ENCODE measurements at regions not wholly inside any gene's neighbourhood (a gene's known extent, or its start where the extent isn't known, plus 50 kb on each side); places are given as distances from the start of the nearest gene placed in this dataset.

GRCh38 chr4:177605252-177605651 lies 163.0 kb upstream of the AGA start:
- Mint-ChIP-seq H3K27me3 (no peaks in the 10 kb centered on the region), H3K9me3 (peaks cover 0 to 2% (median 2%) of the 10 kb centered on the region in 3 donors), H3K4me1 (no peaks in the 10 kb centered on the region), H3K27ac (no peak overlapping the region), H3K4me3 (no peak overlapping the region), H3K36me3 (no peaks in the 10 kb centered on the region)

DNA sequence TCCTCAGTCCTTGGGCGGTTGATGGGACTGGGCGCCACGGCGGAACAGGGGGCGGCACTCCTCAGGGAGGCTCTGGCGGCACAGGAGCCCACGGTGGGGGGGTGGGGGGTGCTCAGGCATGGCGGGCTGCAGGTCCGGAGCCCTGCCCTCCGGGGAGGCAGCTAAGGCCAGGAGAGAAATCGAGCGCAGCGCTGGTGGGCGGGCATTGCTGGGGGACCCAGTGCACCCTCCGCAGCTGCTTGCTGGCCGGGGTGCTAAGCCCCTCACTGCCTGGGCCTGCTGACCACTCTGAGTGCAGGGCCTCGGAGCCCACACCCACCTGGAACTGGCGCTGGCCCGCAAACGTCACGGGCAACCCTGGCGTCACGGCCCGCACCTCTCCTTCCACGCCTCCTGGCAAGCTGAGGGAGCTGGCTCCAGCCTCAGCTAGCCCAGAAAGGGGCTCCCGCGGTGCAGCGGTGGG lies 164.9 kb upstream of the AGA start:
- H3K9me3 Mint-ChIP-seq, result peaks cover 0 to 2% (median 2%) of the 10 kb centered on the region in 3 donors
- H3K4me3 Mint-ChIP-seq, result no peak overlapping the region
- H3K4me1 Mint-ChIP-seq, result no peaks in the 10 kb centered on the region
- H3K27ac Mint-ChIP-seq, result no peak overlapping the region
- H3K27me3 Mint-ChIP-seq, result no peaks in the 10 kb centered on the region
- H3K36me3 Mint-ChIP-seq, result no peaks in the 10 kb centered on the region

- Mint-ChIP-seq H3K27ac (no peak overlapping the region), H3K4me1 (no peaks in the 10 kb centered on the region), H3K36me3 (peaks cover 1% of the 10 kb centered on the region), H3K4me3 (no peak overlapping the region), H3K27me3 (no peaks in the 10 kb centered on the region), H3K9me3 (no peaks in the 10 kb centered on the region)
These were observed 169.9 kb upstream of the AGA start for GRCh38 chr4:177611974-177612664.

DNA sequence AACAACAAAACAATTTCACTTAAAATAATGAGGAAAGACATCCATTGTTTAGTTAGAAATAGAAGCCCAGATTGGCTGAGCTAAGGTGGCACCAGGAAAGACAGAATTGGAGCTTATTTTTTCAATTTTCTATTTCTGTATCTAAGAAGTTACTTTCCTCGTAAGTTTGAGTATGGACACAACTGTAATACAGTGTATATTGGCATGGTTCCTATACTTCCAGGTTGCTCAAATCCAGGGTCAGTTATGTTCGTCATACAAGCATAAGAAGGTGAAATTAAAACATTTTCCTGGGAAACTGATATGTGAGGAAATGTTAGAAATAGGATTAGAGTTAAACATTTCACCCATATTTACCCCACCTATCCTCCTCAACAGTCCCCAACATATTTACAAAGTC lies 170.4 kb upstream of the AGA start:
- Mint-ChIP-seq H3K9me3 (no peaks in the 10 kb centered on the region), H3K36me3 (peaks cover 1% of the 10 kb centered on the region), H3K4me1 (no peaks in the 10 kb centered on the region), H3K4me3 (no peak overlapping the region), H3K27ac (no peak overlapping the region), H3K27me3 (no peaks in the 10 kb centered on the region)

- peaks cover 0 to 3% (median 2%) of the 10 kb centered on the region in 3 donors for H3K9me3 Mint-ChIP-seq
These were observed 190.2 kb upstream of the AGA start for GRCh38 chr4:177632481-177632880.

DNA sequence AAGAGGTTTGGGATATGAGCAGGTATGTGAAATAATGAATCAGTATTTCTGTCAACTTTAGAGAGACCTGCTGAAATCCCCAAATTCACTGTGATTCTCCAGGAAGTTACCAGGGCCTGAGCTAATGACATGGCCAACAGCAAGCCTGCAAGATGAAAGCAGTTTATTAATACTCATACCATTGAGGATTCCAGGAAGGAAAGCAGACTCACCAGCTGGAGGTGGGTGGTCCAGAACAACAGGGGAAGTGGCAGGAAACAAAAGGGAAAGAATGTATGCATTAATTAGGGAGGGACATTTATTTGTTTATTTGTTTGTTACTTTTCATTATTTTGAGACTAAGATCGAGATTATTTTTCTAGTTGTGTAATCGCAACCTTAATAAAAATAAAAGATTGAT lies 196.6 kb upstream of the AGA start:
- Mint-ChIP-seq H3K27ac (no peak overlapping the region), H3K4me3 (no peak overlapping the region), H3K9me3 (peaks cover 0 to 2% (median 2%) of the 10 kb centered on the region in 3 donors), H3K27me3 (no peaks in the 10 kb centered on the region), H3K4me1 (no peaks in the 10 kb centered on the region), H3K36me3 (peaks cover 1% of the 10 kb centered on the region)

More at GRCh38 chr4:177632481-177632880, 190.2 kb upstream of the AGA start:
- no peak overlapping the region for H3K4me3 Mint-ChIP-seq
- no peak overlapping the region for H3K27ac Mint-ChIP-seq
- no peaks in the 10 kb centered on the region for H3K4me1 Mint-ChIP-seq
- no peaks in the 10 kb centered on the region for H3K27me3 Mint-ChIP-seq
- H3K36me3 Mint-ChIP-seq, result no peaks in the 10 kb centered on the region

DNA sequence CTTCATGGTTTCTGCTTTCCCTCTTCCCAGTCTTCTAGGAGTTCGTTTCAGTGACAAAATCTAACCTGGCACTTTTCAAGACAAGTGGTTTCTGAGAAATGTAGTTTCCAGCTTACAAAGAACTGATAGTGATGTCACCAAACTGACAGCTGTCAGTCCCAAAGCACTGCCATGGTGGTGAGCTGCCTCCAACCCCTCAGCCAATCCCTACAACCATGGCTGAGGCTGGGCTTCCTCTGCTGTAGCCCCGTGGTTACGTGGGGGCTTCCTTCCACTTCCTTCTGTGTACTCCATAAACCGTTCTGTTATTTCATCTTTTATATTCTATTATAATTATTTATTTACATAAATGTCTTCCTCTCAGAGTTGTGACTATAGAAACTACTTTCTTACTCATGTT lies 198.6 kb upstream of the AGA start:
- H3K27ac Mint-ChIP-seq, result no peak overlapping the region
- no peaks in the 10 kb centered on the region for H3K27me3 Mint-ChIP-seq
- no peak overlapping the region for H3K4me3 Mint-ChIP-seq
- H3K36me3 Mint-ChIP-seq, result peaks cover 1% of the 10 kb centered on the region
- peaks cover 0 to 2% (median 0%) of the 10 kb centered on the region in 3 donors for H3K9me3 Mint-ChIP-seq
- H3K4me1 Mint-ChIP-seq, result no peaks in the 10 kb centered on the region

GRCh38 chr4:177660223-177660622 lies 218.0 kb upstream of the AGA start:
- H3K4me3 Mint-ChIP-seq, result no peak overlapping the region
- H3K27ac Mint-ChIP-seq, result no peak overlapping the region
- H3K27me3 Mint-ChIP-seq, result no peaks in the 10 kb centered on the region
- H3K36me3 Mint-ChIP-seq, result peaks cover 5% of the 10 kb centered on the region
- H3K9me3 Mint-ChIP-seq, result peaks cover 4 to 39% (median 7%) of the 10 kb centered on the region in 3 donors
- no peaks in the 10 kb centered on the region for H3K4me1 Mint-ChIP-seq

GRCh38 chr4:177667687-177668086 lies 225.4 kb upstream of the AGA start:
- H3K9me3 Mint-ChIP-seq, result peaks cover 0 to 5% (median 4%) of the 10 kb centered on the region in 3 donors
- peak overlapping the region in 1 of 4 donors; percentile 23 for H3K4me3 Mint-ChIP-seq
- H3K36me3 Mint-ChIP-seq, result no peaks in the 10 kb centered on the region
- H3K4me1 Mint-ChIP-seq, result no peaks in the 10 kb centered on the region
- H3K27ac Mint-ChIP-seq, result no peak overlapping the region
- no peaks in the 10 kb centered on the region for H3K27me3 Mint-ChIP-seq

- no peaks in the 10 kb centered on the region for H3K27me3 Mint-ChIP-seq
- no peak overlapping the region for H3K4me3 Mint-ChIP-seq
- H3K9me3 Mint-ChIP-seq, result peaks cover 0 to 2% (median under 1%) of the 10 kb centered on the region in 3 donors
- no peak overlapping the region for H3K27ac Mint-ChIP-seq
- H3K36me3 Mint-ChIP-seq, result no peaks in the 10 kb centered on the region
- H3K4me1 Mint-ChIP-seq, result no peaks in the 10 kb centered on the region
These were observed 229.2 kb upstream of the AGA start for GRCh38 chr4:177671387-177671786.

DNA sequence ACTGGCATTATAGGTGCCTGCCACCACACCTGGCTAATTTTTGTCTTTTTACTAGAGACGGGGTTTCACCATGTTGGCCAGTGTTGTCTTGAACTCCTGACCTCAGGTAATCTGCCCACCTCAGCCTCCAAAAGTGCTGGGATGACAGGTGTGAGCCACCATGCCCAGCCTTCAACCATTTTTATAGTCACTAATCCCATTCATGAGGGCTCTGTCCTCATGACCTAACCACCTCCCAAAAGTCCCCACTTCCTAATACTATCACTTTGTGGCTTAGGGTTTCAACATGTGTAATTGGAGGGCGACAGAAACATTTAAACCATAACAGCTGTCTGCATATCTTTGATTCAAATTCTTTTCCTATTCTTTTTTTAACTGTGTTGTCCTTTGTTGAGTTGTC lies 229.6 kb upstream of the AGA start:
- Mint-ChIP-seq H3K27me3 (no peaks in the 10 kb centered on the region), H3K4me3 (no peak overlapping the region), H3K36me3 (no peaks in the 10 kb centered on the region), H3K4me1 (no peaks in the 10 kb centered on the region), H3K9me3 (peaks cover 0 to 3% (median 2%) of the 10 kb centered on the region in 3 donors), H3K27ac (no peak overlapping the region)

GRCh38 chr4:177673985-177674489 lies 231.8 kb upstream of the AGA start:
- Mint-ChIP-seq H3K9me3 (peaks cover 0 to 3% (median 2%) of the 10 kb centered on the region in 3 donors), H3K36me3 (no peaks in the 10 kb centered on the region), H3K27ac (no peak overlapping the region), H3K4me1 (no peaks in the 10 kb centered on the region), H3K27me3 (no peaks in the 10 kb centered on the region), H3K4me3 (no peak overlapping the region)

DNA sequence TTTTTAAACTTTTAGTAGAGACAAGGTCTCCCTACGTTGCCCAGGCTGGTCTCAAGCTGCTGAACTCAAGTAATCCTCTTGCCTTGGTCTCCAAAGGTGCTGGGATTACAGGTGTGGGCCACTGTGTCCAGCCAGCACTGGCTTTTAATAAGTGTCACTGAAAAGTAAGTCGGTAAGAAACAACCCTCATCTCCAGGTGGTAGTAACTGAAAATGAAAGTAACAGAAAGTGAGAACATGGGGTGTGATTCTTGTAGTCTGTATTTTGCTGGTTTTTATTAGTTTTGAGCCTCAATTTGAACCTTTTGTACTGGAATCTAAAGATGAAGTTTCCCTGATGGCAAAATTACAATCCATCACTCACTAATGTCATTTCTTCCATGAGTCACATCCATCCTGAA lies 238.1 kb upstream of the AGA start:
- Mint-ChIP-seq H3K27me3 (no peaks in the 10 kb centered on the region), H3K4me1 (no peaks in the 10 kb centered on the region), H3K27ac (no peak overlapping the region), H3K4me3 (no peak overlapping the region), H3K36me3 (no peaks in the 10 kb centered on the region), H3K9me3 (peaks cover 0 to 3% (median 2%) of the 10 kb centered on the region in 3 donors)

DNA sequence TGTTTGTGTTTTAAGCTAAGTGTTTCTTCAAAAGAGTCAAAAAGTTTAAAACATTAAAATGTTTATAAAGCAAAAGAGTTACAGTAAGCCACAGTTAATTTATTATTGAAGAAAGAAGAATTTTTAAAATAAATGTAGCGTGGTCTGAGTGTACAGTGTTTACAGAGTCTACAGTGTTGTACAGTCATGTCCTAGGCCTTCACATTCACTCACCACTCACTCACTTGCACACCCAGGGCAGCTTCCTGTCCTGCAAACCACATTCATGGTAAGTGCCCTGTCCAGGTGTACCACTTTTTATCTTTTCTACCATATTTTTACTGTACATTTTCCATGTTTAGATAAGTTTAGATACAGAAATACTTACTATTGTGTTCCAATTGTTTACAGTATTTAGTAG lies 239.7 kb upstream of the AGA start:
- Mint-ChIP-seq H3K27ac (no peak overlapping the region), H3K9me3 (peaks cover 0 to 2% (median 0%) of the 10 kb centered on the region in 3 donors), H3K4me3 (no peak overlapping the region), H3K27me3 (no peaks in the 10 kb centered on the region), H3K36me3 (no peaks in the 10 kb centered on the region), H3K4me1 (no peaks in the 10 kb centered on the region)

DNA sequence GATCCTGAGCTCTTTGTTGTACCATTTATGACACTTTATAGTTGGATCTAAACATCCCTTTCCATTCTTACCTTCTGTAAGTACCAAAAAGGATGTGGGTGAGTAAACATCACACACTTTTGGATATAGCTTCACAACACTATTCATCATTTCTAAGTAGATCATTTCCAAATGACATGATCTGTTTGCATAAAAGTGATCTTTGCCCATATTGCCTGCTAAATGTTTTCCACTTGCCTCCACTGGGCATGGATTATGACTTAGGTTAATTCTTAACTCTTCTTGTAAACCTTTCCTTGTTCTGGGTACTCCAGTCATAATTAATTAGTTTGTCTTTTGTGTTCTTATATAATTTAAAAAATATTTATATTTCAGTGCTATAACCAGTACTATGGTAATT lies 244.9 kb upstream of the AGA start:
- no peaks in the 10 kb centered on the region for H3K36me3 Mint-ChIP-seq
- H3K9me3 Mint-ChIP-seq, result peaks cover 0 to 2% (median 0%) of the 10 kb centered on the region in 3 donors
- no peak overlapping the region for H3K4me3 Mint-ChIP-seq
- H3K4me1 Mint-ChIP-seq, result no peaks in the 10 kb centered on the region
- H3K27me3 Mint-ChIP-seq, result no peaks in the 10 kb centered on the region
- H3K27ac Mint-ChIP-seq, result no peak overlapping the region

DNA sequence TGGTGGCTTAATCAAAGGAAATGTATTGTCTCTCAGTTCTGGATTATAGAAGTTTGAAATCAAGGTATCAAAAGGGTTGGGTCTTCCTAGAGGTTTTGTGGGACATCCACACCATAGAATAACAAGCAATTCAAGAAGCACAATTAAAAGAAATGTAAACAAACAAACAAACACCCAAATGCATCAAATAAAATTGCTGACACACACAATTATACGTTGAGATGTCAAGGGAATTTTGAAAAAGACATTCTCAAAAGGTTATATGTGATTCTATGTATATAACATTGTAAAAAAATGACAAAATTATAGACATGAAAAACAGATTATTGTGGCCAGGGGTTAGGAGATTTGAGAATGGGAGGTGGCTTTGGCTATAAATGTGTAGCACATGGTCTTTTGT lies 250.7 kb upstream of the AGA start:
- Mint-ChIP-seq H3K9me3 (peaks cover 0 to 3% (median 0%) of the 10 kb centered on the region in 3 donors), H3K4me3 (no peak overlapping the region), H3K36me3 (no peaks in the 10 kb centered on the region), H3K27ac (no peak overlapping the region), H3K4me1 (no peaks in the 10 kb centered on the region), H3K27me3 (no peaks in the 10 kb centered on the region)

Measured in IgD-negative memory B cell (primary cell).